NCI-H1417 treated with DMSO at 0.1 percent for 48 hours (cell line): ENCODE measurements at regions not wholly inside any gene's neighbourhood (a gene's known extent, or its start where the extent isn't known, plus 50 kb on each side); places are given as distances from the start of the nearest gene placed in this dataset.

Source experiments
- DNase-seq: peaks from one replicate; lab custom pipeline; 2025; lab: John Stamatoyannopoulos, UW

DNA sequence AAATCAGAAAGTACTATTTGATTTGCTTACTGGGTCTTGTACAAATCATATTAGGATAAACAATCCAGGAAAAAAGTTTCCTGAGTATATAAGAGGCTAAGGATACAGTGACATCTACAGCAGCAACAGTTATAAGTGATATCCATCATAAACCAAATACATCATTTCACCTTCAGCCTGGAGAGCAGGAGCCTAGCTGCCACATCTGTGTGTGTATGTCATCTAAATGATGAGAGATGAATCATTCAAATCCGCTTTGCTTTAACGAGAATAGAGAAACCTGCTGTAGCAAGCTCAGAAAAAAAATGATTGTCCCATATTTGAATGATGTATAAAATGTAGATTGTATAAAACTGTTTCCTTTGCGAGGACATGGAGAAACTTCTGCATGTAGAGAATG lies 841.4 kb downstream of the SI start:
- no peak for DNase-seq

DNA sequence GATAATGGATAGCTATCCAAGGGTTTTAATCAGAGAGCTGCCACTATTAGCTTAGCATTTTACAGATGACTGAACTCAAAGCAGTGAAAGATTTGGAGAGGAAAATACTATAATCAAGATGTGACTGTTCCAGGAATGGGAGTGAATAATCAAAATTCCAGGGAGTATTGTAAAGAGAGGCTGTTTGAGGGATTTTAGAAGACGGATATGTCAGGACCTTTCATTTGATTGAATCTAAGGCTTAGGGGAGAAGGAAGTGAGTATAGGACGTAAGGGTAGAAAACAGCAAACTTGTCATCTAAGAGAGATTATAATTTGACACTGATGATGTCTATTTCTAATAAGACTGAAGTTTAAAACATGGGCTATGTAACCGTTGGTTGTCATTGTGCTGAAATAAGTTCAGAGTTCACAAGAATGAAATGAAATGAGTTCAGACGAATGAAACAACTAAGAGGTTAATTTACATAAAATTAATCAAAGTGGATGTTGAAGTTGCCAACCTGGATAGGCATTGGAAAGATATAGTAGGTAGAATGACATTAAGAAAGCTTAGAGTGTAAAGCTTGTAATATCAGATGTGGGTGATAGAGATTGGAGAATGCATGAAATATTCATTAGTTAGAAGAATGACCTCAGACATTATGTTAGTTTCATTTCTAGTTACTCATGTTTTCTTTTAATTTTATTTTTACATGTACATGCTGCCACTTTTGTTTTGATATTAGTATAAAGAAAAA lies 842.8 kb downstream of the SI start:
- no peak for DNase-seq

GRCh38 chr3:164233951-164234350 lies 844.3 kb downstream of the SI start:
- DNase-seq, result no peak

DNA sequence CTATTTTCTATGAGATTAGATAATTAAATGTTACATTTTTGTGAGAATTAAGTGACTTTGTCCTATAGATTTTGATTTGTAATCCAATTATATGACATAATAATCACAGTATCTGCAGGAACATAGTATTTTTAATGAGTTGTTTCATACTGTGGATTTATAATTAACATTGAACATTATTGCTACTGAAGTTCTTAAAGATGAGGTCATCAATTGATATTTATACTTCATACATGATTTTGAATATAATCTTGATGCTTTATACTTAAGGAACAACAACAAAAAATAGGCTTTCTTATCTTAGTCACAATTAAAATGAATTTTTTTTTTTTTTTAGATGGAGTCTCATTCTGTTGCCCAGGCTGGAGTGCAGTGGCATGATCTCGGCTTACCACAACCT lies 846.6 kb downstream of the SI start:
- no peak for DNase-seq

- DNase-seq, result no peak
These were observed 847.8 kb downstream of the SI start for GRCh38 chr3:164230385-164231094.

DNA sequence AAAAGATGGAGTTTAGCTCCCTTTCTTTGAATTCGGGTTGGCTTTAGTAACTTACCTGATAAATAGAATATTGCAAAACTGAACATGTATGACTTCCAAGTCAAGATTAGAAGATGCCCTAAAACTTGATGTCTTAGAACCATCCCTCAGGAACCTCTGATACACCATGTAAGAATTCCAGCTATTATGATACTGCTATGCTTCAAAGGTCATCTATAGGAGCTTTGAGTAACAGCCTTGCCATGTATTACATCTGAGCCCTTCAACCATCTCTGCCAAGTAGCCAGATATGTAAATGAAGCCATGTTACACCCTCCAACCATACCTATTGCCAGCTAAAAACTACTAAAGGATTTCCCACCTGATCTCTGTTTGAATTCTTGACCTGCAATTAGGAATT lies 854.2 kb downstream of the SI start:
- DNase-seq, result no peak

DNA sequence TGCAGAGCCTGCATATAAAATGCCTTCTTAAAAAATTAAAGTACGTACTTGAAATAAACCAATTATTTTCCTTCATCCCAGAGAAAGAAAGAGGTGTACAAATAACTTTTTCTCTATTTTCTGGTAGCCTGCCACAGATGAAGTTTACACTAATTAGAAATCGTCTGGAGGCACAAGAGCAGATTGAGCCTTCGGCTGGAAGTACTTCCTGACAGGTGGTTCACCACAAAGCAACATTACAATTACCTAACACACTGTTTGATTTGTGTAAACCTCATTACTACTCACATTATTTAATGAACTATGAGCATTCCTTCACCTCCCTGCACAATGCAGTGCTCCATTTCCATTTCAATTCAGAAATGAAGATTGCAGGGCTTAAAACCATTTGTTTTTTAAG lies 856.1 kb downstream of the SI start:
- peak; percentile 31 for DNase-seq

- DNase-seq, result no peak
These were observed 857.0 kb downstream of the SI start for GRCh38 chr3:164221297-164221696.

DNA sequence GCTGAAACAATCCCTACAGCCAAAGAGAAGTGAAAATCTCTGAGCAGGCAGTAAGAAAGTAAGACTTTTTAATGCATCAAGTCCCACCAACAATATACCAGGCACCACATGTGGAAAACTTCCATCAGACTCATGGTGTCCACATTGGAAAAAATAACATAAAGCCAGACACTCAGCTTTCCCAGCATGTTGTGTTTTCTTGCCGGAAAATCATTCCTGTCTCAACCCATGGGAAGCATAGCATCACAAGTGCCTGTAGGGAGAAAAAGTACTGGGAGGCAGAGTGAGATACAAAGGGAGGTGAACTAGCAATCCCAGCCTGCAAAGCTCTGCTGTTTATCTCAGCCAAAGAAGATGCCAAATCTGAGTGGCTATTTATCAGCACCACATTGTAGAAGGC lies 868.9 kb downstream of the SI start:
- no peak for DNase-seq

- no peak for DNase-seq
These were observed 869.5 kb downstream of the SI start for GRCh38 chr3:164208821-164209220.

- no peak for DNase-seq
These were observed 870.2 kb downstream of the SI start for GRCh38 chr3:164208048-164208447.

DNA sequence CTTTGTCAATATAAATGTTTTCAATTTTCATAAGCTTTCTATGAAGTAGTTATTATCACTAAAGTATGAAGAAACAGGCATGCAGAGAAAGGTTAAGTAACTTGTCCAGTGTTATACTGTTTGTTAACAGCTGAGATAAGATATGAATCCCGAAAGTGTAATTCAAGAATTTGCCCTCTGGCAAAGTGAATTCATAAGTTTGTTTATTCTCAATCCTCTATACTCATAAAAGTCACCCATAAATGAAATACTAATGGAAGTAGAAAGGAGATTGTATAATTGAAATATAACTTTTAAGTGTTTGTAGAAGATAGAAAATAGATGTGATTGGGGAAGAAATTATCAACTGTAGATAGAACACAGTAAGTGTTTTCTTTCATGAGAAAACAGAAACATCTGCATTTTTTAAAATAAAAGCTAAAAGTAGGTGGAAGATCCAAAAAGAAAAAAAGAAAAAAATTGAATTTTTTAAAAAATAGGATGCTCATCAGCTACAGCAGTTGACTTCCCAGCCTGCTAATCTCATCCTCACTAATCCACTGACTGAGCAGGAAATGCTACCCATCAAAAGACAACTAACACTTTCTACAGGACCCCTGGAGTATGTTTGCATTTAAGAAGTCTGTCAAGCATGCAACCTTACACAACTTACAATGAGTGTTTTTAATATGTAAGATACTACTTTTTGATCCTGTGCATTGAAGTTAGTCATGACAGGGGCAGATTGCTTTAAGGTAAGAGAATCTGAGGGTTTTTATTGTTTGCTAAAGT lies 878.1 kb downstream of the SI start:
- no peak for DNase-seq

GRCh38 chr3:164196477-164196876 lies 881.8 kb downstream of the SI start:
- no peak for DNase-seq

GRCh38 chr3:164194842-164195241 lies 883.5 kb downstream of the SI start:
- no peak for DNase-seq

GRCh38 chr3:164192974-164193373 lies 885.3 kb downstream of the SI start:
- no peak for DNase-seq

- DNase-seq, result no peak
These were observed 887.7 kb downstream of the SI start for GRCh38 chr3:164190566-164190965.

DNA sequence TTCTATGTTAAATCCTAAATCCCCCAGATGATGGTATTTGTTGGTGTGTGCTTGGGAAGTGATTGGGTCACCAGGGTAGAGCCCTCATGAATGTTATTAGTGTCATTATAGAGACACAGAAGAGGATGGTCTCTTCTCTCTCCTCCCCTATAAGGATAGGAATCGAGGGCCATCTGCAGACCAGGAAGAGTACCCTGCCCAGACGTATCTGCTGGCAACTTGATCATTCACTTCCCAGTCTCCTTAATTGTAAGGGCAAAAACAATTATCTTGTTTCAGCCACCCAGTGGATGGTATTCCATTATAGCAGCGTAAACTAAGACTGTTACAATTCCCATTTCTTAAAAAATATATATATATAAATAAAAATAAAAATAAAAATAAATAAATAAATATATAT lies 892.2 kb downstream of the SI start:
- DNase-seq, result no peak

DNA sequence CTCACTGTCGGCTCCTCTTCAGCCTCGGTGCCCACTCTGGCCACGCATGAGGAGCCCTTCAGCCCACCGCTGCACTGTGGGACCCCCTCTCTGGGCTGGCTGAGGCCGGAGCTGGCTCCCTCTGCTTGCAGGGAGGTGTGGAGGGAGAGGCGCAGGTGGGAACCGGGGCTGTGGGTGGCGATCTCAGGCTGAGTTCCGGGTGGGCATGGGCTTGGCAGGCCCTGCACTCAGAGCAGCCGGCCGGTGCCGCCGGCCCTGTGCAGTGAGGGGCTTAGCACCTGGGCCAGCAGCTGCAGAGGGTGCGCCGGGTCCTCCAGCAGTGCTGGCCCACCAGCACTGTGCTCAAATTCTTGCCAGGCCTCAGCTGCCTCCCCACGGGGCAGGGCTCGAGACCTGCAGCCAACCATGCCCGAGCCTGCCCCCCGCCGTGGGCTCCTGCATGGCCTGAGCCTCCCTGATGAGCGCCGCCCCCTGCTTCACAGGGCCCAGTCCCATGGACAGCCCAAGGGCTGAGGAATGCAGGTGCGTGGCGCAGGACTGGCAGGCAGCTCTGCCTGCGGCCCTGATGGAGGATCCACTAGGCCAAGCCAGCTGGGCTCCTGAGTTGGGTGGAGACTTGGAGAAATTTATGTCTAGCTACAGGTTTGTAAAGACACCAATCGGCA lies 899.1 kb downstream of the SI start:
- no peak for DNase-seq

DNA sequence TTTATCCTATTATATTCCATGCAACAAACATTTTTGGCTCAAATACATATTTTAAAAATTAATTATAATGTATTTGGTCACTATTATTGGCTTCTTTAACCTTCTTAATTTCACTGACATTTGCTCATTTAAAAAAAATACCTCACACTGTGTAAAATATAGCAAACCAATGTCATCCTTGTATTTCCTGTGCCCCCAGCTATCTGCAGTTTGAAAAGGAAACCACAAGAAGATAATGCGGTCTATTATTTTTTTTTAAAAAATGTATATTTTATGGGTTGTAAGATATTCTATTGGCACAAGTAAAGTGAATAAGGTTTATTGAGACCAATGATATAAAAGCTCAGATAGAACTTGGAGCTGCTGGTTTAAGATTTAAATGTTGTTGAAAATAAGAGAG lies 904.2 kb downstream of the SI start:
- DNase-seq, result no peak

DNA sequence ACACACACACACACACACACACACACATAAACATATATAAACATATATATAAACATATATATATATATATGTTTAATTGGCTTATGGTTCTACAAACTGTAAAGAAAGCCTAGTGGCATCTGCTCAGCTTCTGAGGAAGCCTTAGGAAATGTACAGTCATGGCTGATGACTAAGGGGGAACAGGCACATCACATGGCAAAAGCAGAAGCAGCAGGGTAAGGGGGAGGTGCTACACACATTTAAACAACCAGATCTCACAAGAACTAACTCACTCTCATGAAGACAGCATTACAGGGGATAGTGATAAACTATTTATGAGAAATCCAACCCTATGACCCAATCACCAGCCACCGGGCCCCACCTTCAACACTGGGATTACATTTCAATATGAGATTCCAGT lies 922.9 kb downstream of the SI start:
- no peak for DNase-seq

DNA sequence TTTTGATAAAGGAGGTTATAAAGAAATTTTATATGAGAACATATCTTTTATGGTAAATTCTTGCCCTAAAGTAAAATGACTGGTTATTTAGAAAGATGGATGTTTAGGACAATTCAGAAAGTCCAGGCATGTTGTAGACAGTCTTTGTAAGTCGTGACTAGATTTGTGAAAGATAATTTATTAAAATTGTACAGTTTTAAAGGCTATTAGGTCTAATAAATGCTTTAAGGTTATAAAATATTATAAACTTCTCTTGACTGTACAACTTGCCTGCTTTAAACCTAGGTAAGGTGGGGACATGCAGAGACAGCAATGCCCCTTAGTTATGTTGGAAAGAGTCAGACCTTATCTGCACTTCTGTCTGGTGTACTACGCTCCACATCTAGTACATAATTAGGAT lies 933.5 kb downstream of the SI start:
- DNase-seq, result no peak

GRCh38 chr3:164132878-164133277 lies 945.4 kb downstream of the SI start:
- no peak for DNase-seq
